Endodermal cell (in vitro differentiated cells): ENCODE measurements at regions not wholly inside any gene's neighbourhood (a gene's known extent, or its start where the extent isn't known, plus 50 kb on each side); places are given as distances from the start of the nearest gene placed in this dataset.

Experiments used
- DNase-seq: peaks from one replicate; pipeline ENCODE4 v3.0.0-alpha.2; 2017
- H3K27ac ChIP-seq: 2 replicates; pipeline ENCODE4 v1.5.1; 2013; ENCODE audit warnings: mild to moderate bottlenecking, low read depth, low read length, moderate library complexity
- H3K27me3 ChIP-seq: 2 replicates; pipeline ENCODE4 v1.6.1; 2013; ENCODE audit warnings: mild to moderate bottlenecking, low read length, moderate library complexity; ENCODE audit not compliant: insufficient read depth, control insufficient read depth, poor library complexity, severe bottlenecking
- H3K36me3 ChIP-seq: 2 replicates; pipeline ENCODE4 v1.7.0; 2013; ENCODE audit warnings: mild to moderate bottlenecking, low read length, moderate library complexity; ENCODE audit not compliant: control insufficient read depth, insufficient read depth
- H3K4me1 ChIP-seq: one replicate; pipeline ENCODE4 v1.7.0; 2013; ENCODE audit warnings: low read length; ENCODE audit not compliant: control insufficient read depth, insufficient read depth
- H3K4me3 ChIP-seq: 2 replicates; pipeline ENCODE4 v1.5.1; 2013; ENCODE audit warnings: mild to moderate bottlenecking, low read length, moderate library complexity
- H3K9ac ChIP-seq: 2 replicates; pipeline ENCODE4 v1.6.1; 2013; ENCODE audit warnings: mild to moderate bottlenecking, low read length, moderate library complexity; ENCODE audit not compliant: poor library complexity, severe bottlenecking; ENCODE audit errors: extremely low read depth
- H3K9me3 ChIP-seq: 2 replicates; pipeline ENCODE4 v1.6.1; 2013; ENCODE audit warnings: mild to moderate bottlenecking, low read length, moderate library complexity; ENCODE audit not compliant: control insufficient read depth
- H3K27ac Mint-ChIP-seq: 2 replicates; pipeline ENCODE4 v1.8.0; 2020; ENCODE audit warnings: mixed read lengths
- H3K27me3 Mint-ChIP-seq: 2 replicates; pipeline ENCODE4 v1.8.0; 2021; ENCODE audit warnings: mild to moderate bottlenecking, mixed read lengths; ENCODE audit not compliant: insufficient read depth
- H3K36me3 Mint-ChIP-seq: 2 replicates; pipeline ENCODE4 v1.8.0; 2020; ENCODE audit warnings: low read depth, mixed read lengths
- H3K4me1 Mint-ChIP-seq: 2 replicates; pipeline ENCODE4 v1.8.0; 2020; ENCODE audit warnings: mixed read lengths
- H3K4me3 Mint-ChIP-seq: 2 replicates; pipeline ENCODE4 v1.8.0; 2020; ENCODE audit warnings: mild to moderate bottlenecking, moderate library complexity, mixed read lengths
- H3K9me3 Mint-ChIP-seq: 2 replicates; pipeline ENCODE4 v1.8.0; 2020; ENCODE audit warnings: mild to moderate bottlenecking, mixed read lengths
- CTCF ChIP-seq: fragments of 200-600 bp; sonication (generic); conservative IDR thresholded peaks from 2 replicates; pipeline ENCODE4 v1.5.0; 2021; ENCODE audit warnings: antibody characterized with exemption, mild to moderate bottlenecking
- WGBS, 2 experiments: methylation state at CpG; one replicate each; pipeline versions ENCODE4 v1.1.5 to v1.1.7; 2013; ENCODE audit warnings: missing lambda C conversion rate in 2 of 2, mixed read lengths in 1 of 2; ENCODE audit not compliant: insufficient coverage in 1 of 2, insufficient read length in 1 of 2; 5-methylcytosine and 5-hydroxymethylcytosine counted together

- no peak for TF ChIP-seq CTCF
- no peak overlapping the region for H3K9ac ChIP-seq
- no peak for DNase-seq
- Mint-ChIP-seq H3K4me1 (peaks cover 17% of the 10 kb centered on the region), H3K27me3 (no peaks in the 10 kb centered on the region), H3K36me3 (no peaks in the 10 kb centered on the region), H3K4me3 (no peak overlapping the region), H3K9me3 (peaks cover 20% of the 10 kb centered on the region), H3K27ac (no peak overlapping the region)
- H3K4me3 ChIP-seq, result no peak overlapping the region
- H3K27ac ChIP-seq, result no peak overlapping the region
- peaks cover 5% of the 10 kb centered on the region for H3K4me1 ChIP-seq
- no peaks in the 10 kb centered on the region for H3K27me3 ChIP-seq
- H3K36me3 ChIP-seq, result no peaks in the 10 kb centered on the region
- 80 to 95% methylated on average over 2 to 5 of the region's 5 CpGs for WGBS, 2 experiments
- peaks cover 20% of the 10 kb centered on the region for H3K9me3 ChIP-seq
Measured at GRCh38 chr5:67607958-67608357, 411.4 kb upstream of the CD180 start.

GRCh38 chr5:67606586-67606947 is 410.0 kb upstream of the CD180 start:
- DNase-seq, result no peak
- H3K4me3 Mint-ChIP-seq, result no peak overlapping the region
- H3K27ac Mint-ChIP-seq, result no peak overlapping the region
- H3K36me3 Mint-ChIP-seq, result peaks cover under 1% of the 10 kb centered on the region
- peaks cover 22% of the 10 kb centered on the region for H3K9me3 ChIP-seq
- H3K27me3 ChIP-seq, result no peaks in the 10 kb centered on the region
- no peak overlapping the region for H3K9ac ChIP-seq
- 90 to 100% methylated on average over 2 of the region's 2 CpGs for WGBS, 2 experiments
- H3K4me1 ChIP-seq, result peaks cover 4% of the 10 kb centered on the region
- H3K4me1 Mint-ChIP-seq, result peaks cover 17% of the 10 kb centered on the region
- TF ChIP-seq CTCF, result no peak
- no peaks in the 10 kb centered on the region for H3K27me3 Mint-ChIP-seq
- no peak overlapping the region for H3K27ac ChIP-seq
- H3K9me3 Mint-ChIP-seq, result peaks cover 32% of the 10 kb centered on the region
- no peak overlapping the region for H3K4me3 ChIP-seq
- no peaks in the 10 kb centered on the region for H3K36me3 ChIP-seq

GRCh38 chr5:67605730-67606585 is 409.4 kb upstream of the CD180 start:
- Mint-ChIP-seq H3K27ac (no peak overlapping the region), H3K27me3 (no peaks in the 10 kb centered on the region), H3K9me3 (peaks cover 38% of the 10 kb centered on the region), H3K4me1 (peaks cover 17% of the 10 kb centered on the region), H3K4me3 (no peak overlapping the region), H3K36me3 (peaks cover 2% of the 10 kb centered on the region)
- Histone ChIP-seq H3K27me3 (no peaks in the 10 kb centered on the region), H3K27ac (no peak overlapping the region), H3K9me3 (peaks cover 22% of the 10 kb centered on the region), H3K36me3 (no peaks in the 10 kb centered on the region), H3K9ac (no peak overlapping the region), H3K4me1 (peaks cover 4% of the 10 kb centered on the region), H3K4me3 (peak overlapping the region; percentile 60)
- 60 to 83% methylated on average over 1 to 8 of the region's 9 CpGs for WGBS, 2 experiments
- TF ChIP-seq CTCF, result no peak
- DNase-seq, result no peak
